IPS DF 4.7 (cell line): ENCODE measurements at regions not wholly inside any gene's neighbourhood (a gene's known extent, or its start where the extent isn't known, plus 50 kb on each side); places are given as distances from the start of the nearest gene placed in this dataset.

Experiments
- DNase-seq: peaks from one replicate; pipeline ENCODE4 v3.0.0-alpha.2; 2013; ENCODE audit warnings: low spot score; ENCODE audit errors: extremely low read depth

DNA sequence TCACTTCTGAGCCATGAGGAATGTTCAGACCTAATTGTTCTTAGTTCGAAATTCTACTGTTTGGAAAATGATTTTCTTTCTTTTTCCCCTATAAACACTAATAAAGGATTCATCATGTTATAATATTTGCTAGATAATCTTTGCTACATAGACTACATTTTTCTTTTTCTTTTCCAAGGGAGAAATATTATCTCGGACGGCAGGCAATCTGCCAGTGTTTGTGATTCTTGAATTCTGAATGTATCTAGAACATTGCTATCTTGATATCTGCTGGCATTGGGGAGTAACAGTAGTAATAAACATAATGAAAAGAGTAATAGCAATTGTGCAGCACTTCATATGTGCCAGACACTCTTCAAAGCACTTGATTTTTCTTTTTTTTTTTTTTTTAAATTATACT lies 107.7 kb upstream of the ZNF32 start:
- no peak for DNase-seq

DNA sequence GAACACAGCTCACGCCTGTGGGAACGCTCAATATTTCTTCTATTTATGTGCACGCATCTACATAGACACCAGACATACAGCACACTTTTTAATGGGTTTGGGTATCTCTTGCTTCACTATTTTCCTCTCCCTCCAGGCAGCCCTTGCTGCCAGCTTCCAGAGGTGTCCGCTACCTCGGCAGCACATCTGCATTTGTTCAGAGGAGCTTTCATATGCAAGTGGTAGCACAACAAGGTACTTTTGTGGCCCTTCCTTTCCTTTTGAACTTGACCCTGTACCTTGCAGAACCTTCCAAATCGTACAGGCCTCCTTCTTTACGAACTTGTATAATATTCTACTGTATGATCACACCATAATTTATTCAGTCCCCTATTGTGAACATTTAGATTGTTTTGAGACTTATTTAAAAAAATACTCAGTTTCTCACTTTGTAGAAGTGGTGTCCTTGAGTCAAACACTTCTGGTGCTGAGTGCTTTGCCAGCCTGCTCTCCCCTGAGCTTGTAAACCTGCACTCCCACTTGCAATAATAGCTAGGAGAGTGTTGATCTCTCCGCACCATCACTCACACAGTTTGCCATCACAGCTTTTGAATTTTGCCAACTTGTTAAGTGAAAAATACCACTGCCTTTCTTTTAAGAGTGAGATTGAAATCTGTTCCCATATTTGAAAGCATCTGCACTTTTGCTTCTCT lies 106.0 kb upstream of the ZNF32 start:
- DNase-seq: peak; percentile 33

DNA sequence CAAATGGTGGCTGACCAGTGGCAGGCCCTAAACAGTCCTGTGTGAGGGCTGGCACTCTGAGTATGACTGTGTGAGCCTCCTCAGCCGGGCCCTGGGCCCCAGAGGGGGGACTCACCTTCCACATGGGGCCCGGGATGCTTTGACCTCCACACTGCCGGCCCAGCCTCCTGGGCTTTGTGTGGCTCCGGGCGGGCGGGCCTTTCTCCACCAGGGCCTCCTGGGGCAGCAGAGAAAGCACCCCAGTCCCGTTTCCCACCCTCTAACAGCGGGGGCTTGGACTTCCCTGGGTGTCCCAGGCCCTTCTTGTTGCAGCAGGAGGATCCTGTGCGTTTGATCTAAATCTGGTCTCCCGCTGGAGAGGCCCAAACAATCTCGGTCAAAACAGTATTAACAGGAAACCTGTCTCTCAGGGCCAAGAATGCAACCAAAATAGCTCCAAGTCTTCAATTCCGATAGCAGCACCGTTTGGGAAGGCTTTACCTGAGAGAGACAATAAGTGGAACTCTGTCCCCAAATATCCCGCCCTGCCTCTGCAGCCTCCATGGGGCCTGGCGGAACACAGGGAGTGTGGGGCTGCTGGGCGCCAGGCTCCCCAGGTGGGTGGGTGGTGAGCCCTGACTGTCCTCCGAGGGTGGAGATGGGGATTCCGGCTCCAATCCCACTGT lies 104.8 kb upstream of the ZNF32 start:
- no peak for DNase-seq

- DNase-seq: no peak
These were observed 104.0 kb upstream of the ZNF32 start for GRCh38 chr10:43752682-43753081.

DNA sequence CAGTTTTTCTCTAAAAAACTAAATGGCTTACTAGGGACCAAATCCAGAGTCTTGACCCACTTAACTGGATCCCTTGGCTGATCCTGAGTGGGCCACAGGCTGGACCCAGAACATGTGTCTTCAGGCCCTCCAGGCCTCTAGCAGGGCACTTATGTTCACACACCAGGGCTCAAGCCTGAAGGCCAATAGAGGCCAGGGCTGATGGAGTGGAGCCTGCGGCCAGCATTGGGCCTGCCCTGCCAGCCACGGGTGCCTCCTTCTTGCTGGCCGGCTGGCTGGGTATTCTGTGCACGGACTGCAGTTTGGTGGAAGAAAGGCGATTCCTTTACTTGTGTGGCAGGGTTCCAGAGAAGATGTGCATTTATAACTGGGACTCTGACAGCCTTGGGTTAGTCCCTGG lies 103.0 kb upstream of the ZNF32 start:
- DNase-seq: no peak

DNA sequence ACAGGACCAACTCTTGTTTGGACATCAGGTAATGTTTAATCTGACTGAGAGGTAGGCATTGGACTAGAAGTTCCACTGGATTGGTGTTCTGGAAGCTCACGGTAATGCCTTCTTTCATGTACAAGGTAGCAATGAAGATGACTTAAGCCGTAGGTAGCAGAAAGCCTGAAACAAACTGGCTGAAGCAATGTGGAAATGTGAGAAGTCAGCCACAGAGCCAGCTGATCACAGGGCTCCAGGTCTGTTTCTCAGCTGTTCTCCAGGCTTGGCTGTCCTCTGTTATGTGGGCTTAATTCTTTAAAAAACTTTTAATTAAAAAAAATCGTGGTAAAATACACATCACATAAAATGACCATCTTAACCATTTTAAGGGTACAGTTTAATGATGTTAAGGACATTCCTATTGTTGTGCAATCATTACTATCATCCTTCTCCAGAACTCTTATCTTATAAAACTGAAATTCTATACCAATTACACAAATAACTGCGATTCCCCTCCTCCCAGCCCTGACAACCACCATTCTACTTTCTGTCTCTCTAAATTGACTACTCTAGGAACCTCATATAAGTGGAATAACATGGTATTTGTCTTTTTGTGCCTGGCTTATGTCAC lies 101.4 kb upstream of the ZNF32 start:
- no peak for DNase-seq

- DNase-seq: no peak
These were observed 100.5 kb upstream of the ZNF32 start for GRCh38 chr10:43749145-43749576.

- DNase-seq: no peak
These were observed 99.9 kb upstream of the ZNF32 start for GRCh38 chr10:43748560-43748959.

DNA sequence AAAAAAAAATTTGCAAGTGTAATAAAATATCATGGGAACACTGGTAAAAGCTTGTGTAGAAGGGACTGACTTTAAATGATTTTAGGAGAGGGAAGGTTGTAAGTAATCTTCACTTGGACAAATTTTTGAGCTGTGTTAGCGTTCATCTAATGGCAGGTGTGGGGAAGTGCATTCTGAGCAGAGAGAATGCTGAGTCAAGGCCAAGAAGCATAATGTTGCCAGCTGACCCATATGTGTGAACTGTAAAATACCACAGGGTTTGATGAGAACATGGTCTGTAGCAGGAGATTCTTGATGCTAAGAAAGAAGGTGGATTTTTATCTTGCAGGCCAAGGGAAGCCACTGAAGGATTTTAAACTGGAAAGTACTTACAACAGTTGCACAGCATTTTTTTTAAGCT lies 98.2 kb upstream of the ZNF32 start:
- DNase-seq: no peak

GRCh38 chr10:43739161-43739560 lies 90.5 kb upstream of the ZNF32 start:
- no peak for DNase-seq

- DNase-seq: no peak
These were observed 88.3 kb upstream of the ZNF32 start for GRCh38 chr10:43737003-43737402.

- no peak for DNase-seq
These were observed 87.2 kb upstream of the ZNF32 start for GRCh38 chr10:43735907-43736306.

- no peak for DNase-seq
These were observed 86.0 kb upstream of the ZNF32 start for GRCh38 chr10:43734716-43735115.

- DNase-seq: no peak
These were observed 82.8 kb upstream of the ZNF32 start for GRCh38 chr10:43731486-43731885.

- no peak for DNase-seq
These were observed 79.7 kb upstream of the ZNF32 start for GRCh38 chr10:43728425-43728824.

DNA sequence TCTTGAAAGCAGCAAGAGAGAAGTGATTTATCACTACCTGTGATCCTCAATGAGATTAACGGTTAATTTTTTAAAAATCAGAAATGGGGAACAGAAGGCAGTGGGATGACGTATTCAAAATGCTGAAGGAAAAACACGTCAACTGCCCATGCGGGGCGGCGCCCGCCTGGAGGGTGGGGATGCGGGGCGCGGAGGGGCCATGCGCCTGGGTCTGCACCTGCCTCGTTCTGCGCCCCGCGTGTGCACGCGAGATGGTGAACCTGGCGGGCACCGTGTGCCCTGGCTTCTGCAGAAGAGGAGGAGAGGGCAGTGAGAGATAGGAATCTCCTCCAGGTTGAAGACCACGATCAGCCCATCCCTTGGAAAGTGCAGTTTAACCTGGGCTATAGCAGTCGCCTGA lies 79.3 kb upstream of the ZNF32 start:
- DNase-seq: no peak

DNA sequence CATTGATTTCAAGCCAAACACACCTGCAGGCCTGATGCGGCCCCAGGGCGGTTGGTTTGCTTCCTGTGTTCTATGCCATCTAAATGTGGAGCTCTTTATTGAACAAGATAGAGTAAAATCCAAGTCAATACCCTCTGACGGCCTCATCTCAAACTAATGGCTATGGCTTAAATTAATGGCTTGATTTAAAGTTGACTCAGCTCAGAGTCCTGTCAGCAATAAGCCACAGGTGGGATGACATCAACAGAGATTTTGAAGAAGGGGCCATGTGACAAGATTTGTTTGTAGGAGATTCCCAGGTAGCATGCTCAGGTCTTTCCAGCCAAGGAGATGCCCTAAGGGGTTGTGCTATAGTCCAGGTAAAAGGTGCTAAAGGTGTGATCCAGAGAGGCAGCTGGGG lies 66.7 kb upstream of the ZNF32 start:
- no peak for DNase-seq

DNA sequence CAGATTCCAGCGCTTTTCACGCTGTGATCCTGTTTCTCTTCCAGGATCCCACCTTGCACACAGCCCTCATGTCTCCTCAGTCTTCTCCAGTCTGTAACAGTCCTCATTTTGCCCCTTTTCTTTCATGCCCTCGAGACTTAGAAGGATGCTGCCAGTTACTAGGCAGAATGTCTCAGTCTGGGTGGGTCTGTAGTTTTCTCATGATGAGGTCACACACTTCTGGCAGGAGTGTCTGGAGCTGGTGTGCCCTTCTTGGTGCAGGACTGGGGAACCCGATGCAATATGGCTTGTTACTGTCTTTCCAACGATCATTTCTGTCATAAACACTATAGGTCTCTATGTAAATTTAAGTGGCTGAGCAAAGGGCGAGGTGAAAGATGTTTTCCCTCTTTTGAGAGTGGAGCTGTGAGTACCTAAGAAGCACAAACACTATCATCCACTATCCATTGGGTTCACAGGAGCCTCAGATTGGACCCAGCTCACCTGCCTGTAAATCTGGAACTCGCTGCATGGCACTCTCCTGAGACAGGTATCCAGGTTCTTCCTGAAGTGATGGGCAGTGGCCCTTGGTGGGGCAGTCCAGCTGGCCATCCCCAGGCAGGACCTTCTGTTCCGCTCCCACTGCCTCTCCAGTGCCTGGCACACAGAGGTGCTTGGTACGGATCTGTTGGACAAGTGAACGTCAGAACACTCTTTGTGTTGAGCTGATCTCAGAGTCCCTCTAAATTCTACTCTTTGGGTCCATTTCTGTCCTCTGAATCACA lies 64.3 kb upstream of the ZNF32 start:
- no peak for DNase-seq

GRCh38 chr10:43710772-43711471 lies 62.2 kb upstream of the ZNF32 start:
- DNase-seq: no peak

DNA sequence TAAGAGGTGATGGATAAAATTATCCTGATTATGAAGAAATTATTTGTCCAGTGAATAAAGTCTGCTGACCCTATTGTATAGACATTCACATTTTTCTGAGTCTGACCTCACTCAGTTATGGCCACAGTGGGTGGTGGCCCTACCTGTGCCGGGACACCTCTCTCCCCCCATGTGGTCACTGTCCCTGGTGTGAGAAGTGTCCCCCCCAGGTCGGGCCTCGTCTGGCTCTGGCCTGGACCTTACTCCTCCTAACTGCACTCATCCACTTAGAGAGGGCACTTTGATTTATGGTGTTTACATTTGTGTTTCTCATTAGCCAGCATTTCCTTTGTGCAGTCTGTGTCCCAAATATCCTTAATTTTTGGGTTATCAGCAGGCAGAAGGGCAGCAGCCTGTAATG lies 59.6 kb upstream of the ZNF32 start:
- no peak for DNase-seq

DNA sequence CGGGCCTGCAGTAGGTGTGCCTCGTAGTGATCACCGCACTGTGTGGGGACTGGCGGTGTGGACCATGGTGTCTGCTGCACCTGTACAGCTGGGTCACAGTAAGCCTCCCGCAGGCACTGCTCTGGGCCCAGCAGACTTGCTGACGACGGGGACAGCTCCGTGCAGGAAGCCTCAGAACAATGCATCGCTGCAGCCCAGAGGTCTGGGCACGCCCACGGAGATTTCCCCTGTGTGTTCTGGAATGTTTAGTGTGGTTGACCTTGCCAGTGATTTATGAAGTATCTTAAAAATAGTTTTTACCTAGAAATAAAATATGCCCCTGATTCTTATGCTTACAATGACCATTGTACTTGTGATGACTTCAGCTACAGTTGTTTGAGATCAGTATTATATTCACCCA lies 59.1 kb upstream of the ZNF32 start:
- no peak for DNase-seq

GRCh38 chr10:43706166-43706565 lies 57.5 kb upstream of the ZNF32 start:
- DNase-seq: no peak
